ENCODE measurements at regions not wholly inside any gene's neighbourhood (a gene's known extent, or its start where the extent isn't known, plus 50 kb on each side); places are given as distances from the start of the nearest gene placed in this dataset.
A peak's percentile ranks its signal among the peaks of the same experiment; 100 is the strongest.
"Not testable (repeated sequence)": the region's sequence is repeated elsewhere in the genome, so short reads cannot be mapped to it uniquely, and the experiment has no call there.

GRCh38 chr5:152178350-152178699, 226.8 kb downstream of the NMUR2 start:
- DNase-seq (ENCODE audit: low read depth), result no peak

GRCh38 chr5:152177626-152178349, 227.3 kb downstream of the NMUR2 start:
- DNase-seq (ENCODE audit: low read depth), result no peak

- DNase-seq (ENCODE audit: low read depth), result no peak
Measured at GRCh38 chr5:152171888-152172287, 233.2 kb downstream of the NMUR2 start.

DNA sequence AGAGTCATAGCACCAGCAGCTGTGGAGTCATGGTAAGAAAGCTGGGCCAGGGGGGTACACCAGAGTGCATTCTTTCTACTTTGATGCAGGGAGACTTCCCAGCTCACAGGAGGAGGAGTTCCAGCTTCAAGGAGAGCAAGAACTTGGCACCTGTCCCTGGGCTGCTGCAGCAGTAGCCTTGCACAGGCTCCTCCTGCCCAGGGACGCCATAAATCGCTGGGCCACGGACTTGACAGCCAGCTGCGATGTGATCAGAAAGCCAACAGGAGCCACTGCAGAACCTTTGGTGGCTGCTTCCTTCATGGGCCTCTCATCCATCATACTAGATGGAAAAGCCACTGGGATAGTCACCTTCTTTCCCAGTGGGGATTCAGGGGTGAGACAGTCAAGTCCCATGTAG, 234.7 kb downstream of the NMUR2 start:
- no peak for DNase-seq (ENCODE audit: low read depth)

DNA sequence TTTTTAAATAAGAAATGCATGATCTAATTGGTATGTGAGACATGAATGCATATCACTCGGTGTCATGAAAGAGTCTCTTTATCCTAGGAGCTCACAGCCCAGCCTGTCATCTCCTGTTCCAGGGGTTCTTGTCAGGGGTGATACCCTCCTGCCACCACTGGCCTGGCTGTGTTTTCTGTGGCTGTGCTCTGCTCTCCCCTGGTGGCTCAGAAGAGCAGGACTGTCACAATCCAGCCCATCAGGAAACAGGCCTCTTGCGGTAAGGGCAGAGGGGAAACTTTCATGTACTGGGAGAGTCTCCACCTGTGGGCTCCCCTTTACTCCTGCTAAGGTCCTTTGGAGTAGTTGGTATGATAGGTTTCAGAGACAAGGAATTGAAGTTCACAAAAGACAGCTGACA, 240.2 kb upstream of the GLRA1 start:
- DNase-seq (ENCODE audit: low read depth), result no peak

GRCh38 chr5:152159894-152160293, 235.2 kb upstream of the GLRA1 start:
- not testable (repeated sequence) for DNase-seq (ENCODE audit: low read depth)

DNA sequence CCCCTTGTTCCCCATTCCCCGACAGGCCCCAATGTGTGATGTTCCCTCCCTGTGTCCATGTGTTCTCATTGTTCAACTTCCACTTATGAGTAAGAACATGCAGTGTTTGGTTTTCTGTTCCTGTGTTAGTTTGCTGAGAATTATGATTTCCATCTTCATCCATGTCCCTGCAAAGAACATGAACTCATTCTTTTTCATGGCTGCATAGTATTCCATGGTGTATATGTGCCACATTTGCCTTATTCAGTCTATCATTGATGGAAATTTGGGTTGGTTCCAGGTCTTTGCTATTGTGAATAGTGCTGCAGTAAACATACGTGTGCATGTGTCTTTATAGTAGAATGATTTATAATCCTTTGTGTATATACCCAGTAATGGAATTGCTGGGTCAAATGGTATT, 229.8 kb upstream of the GLRA1 start:
- not testable (repeated sequence) for DNase-seq (ENCODE audit: low read depth)

DNA sequence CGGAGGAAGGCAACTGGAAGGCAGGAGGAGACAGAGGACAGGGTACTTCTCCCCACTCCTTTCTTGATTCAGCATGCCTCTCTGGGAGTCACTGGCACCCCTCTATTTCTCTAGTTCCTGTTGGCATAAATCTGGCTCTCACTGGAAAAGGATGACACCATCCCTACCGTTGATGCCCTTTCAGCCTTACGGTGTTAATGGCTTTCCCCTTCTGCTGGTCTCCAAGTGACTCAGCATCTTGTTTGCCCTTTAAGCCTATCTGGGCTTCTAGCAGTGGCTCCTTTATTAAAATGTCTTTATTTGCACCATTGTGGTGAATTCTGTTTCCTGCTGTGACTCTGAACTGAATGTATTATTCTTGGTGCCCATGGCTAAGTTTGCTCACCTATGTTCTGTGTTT, 227.3 kb upstream of the GLRA1 start:
- no peak for DNase-seq (ENCODE audit: low read depth)

GRCh38 chr5:152151113-152151512, 226.5 kb upstream of the GLRA1 start:
- no peak for DNase-seq (ENCODE audit: low read depth)

DNA sequence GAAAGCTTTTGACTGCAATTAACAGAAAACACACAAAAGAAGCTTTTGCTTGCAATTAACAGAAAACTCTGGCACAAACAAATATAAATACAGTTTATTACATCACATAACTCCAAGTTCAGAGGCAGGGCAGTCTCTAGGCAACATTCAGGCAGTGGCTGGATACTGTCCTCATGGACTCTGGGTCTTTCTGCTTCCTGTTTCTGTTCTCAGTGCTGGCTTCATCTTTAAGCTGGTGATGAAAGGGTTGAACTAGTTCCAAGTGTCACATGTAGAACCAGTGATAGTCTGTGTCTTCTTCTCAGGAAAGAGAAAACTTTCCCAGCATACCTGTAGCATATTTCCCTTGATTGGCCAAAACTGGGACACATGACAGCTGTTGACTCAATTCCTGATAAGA, 222.6 kb upstream of the GLRA1 start:
- DNase-seq (ENCODE audit: low read depth), result no peak

DNA sequence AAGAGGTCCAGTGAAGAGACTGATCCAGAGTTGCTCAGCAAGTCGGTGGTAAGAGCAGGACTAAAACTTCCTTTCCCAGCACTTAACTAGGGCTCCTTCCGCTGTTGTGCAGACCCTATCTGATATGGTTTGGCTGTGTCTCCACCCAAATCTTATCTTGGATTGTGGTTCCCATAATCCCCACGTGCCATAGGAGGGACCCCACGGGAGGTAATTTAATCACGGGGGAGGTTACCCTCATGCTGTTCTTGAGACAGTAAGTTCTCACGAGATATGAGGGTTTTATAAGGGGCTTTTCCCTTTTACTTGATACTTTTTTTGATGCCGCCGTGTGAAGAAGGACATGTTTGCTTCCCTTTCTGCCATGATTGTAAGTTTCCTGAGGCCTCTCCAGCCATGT, 221.9 kb upstream of the GLRA1 start:
- no peak for DNase-seq (ENCODE audit: low read depth)

DNA sequence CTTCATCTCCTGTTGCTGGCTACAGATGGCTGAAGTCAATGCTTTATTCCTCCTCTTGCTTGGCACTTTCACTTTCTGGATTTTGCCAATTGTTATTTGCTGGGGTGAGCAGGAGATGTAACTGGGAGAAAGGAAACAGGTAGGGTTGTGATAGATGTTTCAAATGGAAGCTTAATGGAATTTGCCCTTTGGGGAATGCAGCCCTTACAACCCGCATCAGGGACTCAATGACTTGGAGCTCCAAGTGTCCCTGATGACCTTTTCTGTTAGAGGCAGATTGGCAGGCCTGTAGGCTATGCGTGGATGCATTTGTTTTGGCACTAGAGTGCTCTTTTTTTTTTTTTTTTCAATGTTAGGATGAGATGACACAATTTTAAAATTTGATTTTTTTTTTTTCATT, 219.9 kb upstream of the GLRA1 start:
- DNase-seq (ENCODE audit: low read depth), result no peak

DNA sequence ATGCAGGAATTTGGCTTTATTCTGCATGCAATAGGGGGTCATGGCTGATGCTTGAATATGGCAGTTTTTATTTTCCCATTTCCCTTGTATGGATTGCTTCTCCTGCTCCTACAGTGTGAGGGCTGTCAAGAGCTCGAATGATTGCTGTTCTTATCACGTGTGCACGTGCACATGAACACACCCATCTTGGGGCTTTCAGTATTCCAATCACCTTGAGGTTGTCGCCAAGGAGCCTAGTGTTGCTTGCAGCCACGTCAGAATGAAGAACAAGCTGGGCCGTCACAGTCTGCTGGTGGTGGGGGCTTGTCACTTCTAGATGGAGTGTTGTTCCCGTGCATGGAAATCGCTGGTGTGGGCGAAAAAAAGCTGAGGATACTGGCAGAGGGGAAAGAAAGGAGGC, 219.4 kb upstream of the GLRA1 start:
- no peak for DNase-seq (ENCODE audit: low read depth)

- DNase-seq (ENCODE audit: low read depth), result peak; percentile 35
Measured at GRCh38 chr5:152142840-152143469, 218.3 kb upstream of the GLRA1 start.

DNA sequence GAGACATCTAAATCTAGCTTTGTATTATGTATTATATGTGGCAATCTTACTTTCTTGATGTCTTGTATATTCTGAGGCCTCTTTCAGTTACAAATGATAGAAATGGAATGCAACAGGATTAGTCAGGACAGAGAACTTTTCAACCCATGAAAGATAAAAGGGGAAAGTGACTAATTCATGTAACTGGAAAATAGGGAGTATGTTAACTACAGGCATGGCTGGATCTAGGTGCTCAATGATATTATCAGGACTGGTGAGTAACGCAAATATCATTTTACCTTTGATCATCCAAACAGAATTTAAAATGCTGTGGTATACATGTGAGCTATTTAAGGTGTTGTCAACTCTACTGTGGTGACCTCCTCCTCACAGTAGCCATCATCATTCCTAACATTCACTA, 215.7 kb upstream of the GLRA1 start:
- DNase-seq (ENCODE audit: low read depth), result no peak

DNA sequence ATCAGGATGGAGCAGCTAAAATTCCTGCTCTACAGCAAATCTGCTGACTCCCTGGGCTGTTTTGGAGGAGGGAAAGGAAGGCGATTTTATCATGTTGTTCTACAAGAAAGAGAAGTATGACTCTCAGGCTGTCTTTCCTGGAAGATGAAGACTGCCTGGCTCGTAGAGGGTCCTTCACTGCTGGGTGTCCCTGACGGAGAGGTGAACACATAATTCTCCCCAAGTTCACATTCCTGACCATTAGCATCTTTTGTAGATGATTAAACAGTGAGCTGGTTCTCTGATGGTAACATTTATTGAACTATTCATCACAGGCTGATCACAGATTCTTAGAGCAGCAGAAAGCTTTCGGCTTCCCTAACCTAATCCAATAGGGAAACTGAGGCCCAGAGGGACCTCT, 212.4 kb upstream of the GLRA1 start:
- no peak for DNase-seq (ENCODE audit: low read depth)

DNA sequence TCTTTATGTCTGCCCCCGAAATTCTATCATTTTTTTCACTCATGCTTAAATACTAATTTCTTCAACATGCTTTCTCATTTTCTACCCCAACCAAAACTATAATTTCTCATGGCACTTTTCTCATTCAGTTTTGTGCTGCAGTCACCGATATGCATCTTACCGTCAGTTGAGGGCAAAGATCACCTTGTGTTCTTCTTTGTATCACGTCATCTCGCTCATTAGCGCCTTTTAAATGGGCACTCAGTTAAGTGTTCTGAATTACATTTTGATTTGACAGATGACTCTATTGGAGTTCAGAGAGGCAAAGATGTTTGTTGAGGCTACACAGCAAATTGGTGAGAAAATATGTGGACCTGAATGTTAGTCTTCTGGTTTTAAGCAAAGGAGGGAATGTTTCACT, 211.7 kb upstream of the GLRA1 start:
- DNase-seq (ENCODE audit: low read depth), result no peak

DNA sequence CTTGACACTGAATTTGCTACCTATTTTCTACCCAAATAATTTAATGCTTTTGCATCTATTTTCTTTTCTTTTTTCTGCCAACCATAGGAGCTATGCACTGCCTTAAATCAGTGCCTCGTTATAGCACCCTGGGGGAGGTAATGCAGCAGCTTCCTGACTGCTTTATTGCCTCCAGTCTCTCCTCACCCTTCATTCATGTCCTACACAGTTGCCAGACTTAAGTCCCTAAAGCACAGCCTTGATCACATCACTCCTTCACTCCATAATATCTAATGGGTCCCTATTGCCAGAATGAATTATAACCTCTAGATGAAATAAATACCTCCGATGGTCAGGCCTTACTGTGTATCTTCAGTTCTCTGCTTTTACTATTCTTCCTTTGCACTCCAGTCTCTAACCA, 211.2 kb upstream of the GLRA1 start:
- DNase-seq (ENCODE audit: low read depth), result no peak

GRCh38 chr5:152125661-152126205, 201.1 kb upstream of the GLRA1 start:
- DNase-seq (ENCODE audit: low read depth), result no peak

GRCh38 chr5:152124409-152125041, 199.9 kb upstream of the GLRA1 start:
- DNase-seq (ENCODE audit: low read depth), result no peak

- DNase-seq (ENCODE audit: low read depth), result no peak
Measured at GRCh38 chr5:152118676-152119470, 194.2 kb upstream of the GLRA1 start.

GRCh38 chr5:152116934-152117333, 192.3 kb upstream of the GLRA1 start:
- no peak for DNase-seq (ENCODE audit: low read depth)

GRCh38 chr5:152113401-152113800, 188.8 kb upstream of the GLRA1 start:
- peak; percentile 10 for DNase-seq (ENCODE audit: low read depth)

Data from stimulated activated CD8-positive, alpha-beta memory T cell treated with anti-CD3 and anti-CD28 coated beads, Interleukin-7, amount 100 ng/mL, for 24 hours (primary cell).